ENCODE measurements at regions not wholly inside any gene's neighbourhood (a gene's known extent, or its start where the extent isn't known, plus 50 kb on each side); places are given as distances from the start of the nearest gene placed in this dataset.
A peak's percentile ranks its signal among the peaks of the same experiment; 100 is the strongest.

GRCh38 chr5:146254223-146254622 lies 50.8 kb downstream of the RBM27 start:
- no peak for DNase-seq

- no peak for DNase-seq
Observed at GRCh38 chr5:146273109-146273508, 65.5 kb upstream of the POU4F3 start.

GRCh38 chr5:146283344-146283761 lies 55.3 kb upstream of the POU4F3 start:
- peak; percentile 98 for DNase-seq

- peak; percentile 8 for DNase-seq
Observed at GRCh38 chr5:146284016-146284415, 54.6 kb upstream of the POU4F3 start.

Measured in fibroblast of skin of abdomen (primary cell).